DMS 273 (cell line): ENCODE measurements at regions not wholly inside any gene's neighbourhood (a gene's known extent, or its start where the extent isn't known, plus 50 kb on each side); places are given as distances from the start of the nearest gene placed in this dataset.
A peak's percentile ranks its signal among the peaks of the same experiment; 100 is the strongest.
"Not testable (repeated sequence)": the region's sequence is repeated elsewhere in the genome, so short reads cannot be mapped to it uniquely, and the experiment has no call there.

Experiments used
- DNase-seq: peaks from one replicate; lab custom pipeline; 2025; ENCODE audit not compliant: unreplicated experiment; lab: John Stamatoyannopoulos, UW

- peak; percentile 50 for DNase-seq
These were observed 61.5 kb downstream of the PRDM13 start for GRCh38 chr6:99668036-99668705.

GRCh38 chr6:99689916-99690685, 83.5 kb downstream of the PRDM13 start:
- no peak for DNase-seq

GRCh38 chr6:99702287-99702686, 95.7 kb downstream of the PRDM13 start:
- DNase-seq, result not testable (repeated sequence)

GRCh38 chr6:99709062-99709461, 102.4 kb downstream of the PRDM13 start:
- DNase-seq, result no peak

GRCh38 chr6:99711302-99711701, 104.7 kb downstream of the PRDM13 start:
- no peak for DNase-seq

GRCh38 chr6:99711925-99712324, 105.3 kb downstream of the PRDM13 start:
- no peak for DNase-seq

- no peak for DNase-seq
These were observed 105.9 kb downstream of the PRDM13 start for GRCh38 chr6:99712519-99712918.

- DNase-seq, result not testable (repeated sequence)
These were observed 115.4 kb downstream of the PRDM13 start for GRCh38 chr6:99722043-99722442.

GRCh38 chr6:99730237-99730636, 123.6 kb downstream of the PRDM13 start:
- DNase-seq, result not testable (repeated sequence)

GRCh38 chr6:99736302-99736701, 129.7 kb downstream of the PRDM13 start:
- DNase-seq, result peak; percentile 47

GRCh38 chr6:99739526-99739925, 132.9 kb downstream of the PRDM13 start:
- peak; percentile 96 for DNase-seq

GRCh38 chr6:99741092-99741491, 134.5 kb downstream of the PRDM13 start:
- DNase-seq, result no peak

GRCh38 chr6:99743647-99744046, 137.0 kb downstream of the PRDM13 start:
- no peak for DNase-seq

GRCh38 chr6:99745651-99746050, 139.0 kb downstream of the PRDM13 start:
- DNase-seq, result no peak

GRCh38 chr6:99746261-99746895, 139.7 kb downstream of the PRDM13 start:
- peak; percentile 88 for DNase-seq

GRCh38 chr6:99761711-99762110, 155.1 kb downstream of the PRDM13 start:
- DNase-seq, result no peak

- no peak for DNase-seq
These were observed 161.5 kb downstream of the PRDM13 start for GRCh38 chr6:99768166-99768565.

GRCh38 chr6:99779631-99780555, 173.3 kb downstream of the PRDM13 start:
- DNase-seq, result no peak

- DNase-seq, result no peak
These were observed 173.9 kb downstream of the PRDM13 start for GRCh38 chr6:99780556-99780885.

GRCh38 chr6:99789767-99790166, 183.1 kb downstream of the PRDM13 start:
- no peak for DNase-seq

- DNase-seq, result peak; percentile 45
These were observed 184.0 kb downstream of the PRDM13 start for GRCh38 chr6:99790679-99791078.
